H1 (cell line): ENCODE measurements at regions not wholly inside any gene's neighbourhood (a gene's known extent, or its start where the extent isn't known, plus 50 kb on each side); places are given as distances from the start of the nearest gene placed in this dataset.

Experiments
- CTCF ChIA-PET: fragments of 300-600 bp; sonication (Branson Sonifier 250); formaldehyde crosslinking; loops from one replicate; lab custom pipeline; 2021; ENCODE audit not compliant: partially characterized antibody; lab: Charles Lee
- POLR2A ChIA-PET: fragments of 300-600 bp; sonication (Branson Sonifier 250); formaldehyde crosslinking; loops from one replicate; lab custom pipeline; 2021; ENCODE audit warnings: inconsistent platforms; ENCODE audit not compliant: partially characterized antibody; lab: Charles Lee
- DNase-seq, 2 experiments: peaks; one replicate each; pipeline versions ENCODE4 v3.0.0 to v3.0.0-alpha.2; 2010 to 2022; ENCODE audit warnings: low spot score in 2 of 2, low read depth in 1 of 2, mixed read lengths in 1 of 2
- FAIRE-seq: peaks from 2 replicates; lab custom pipeline; 2011; peaks lifted over from hg19 to GRCh38; lab: Jason Lieb, UNC
- H2AFZ ChIP-seq: 2 replicates; pipeline ENCODE4 v1.8.1; 2012; ENCODE audit warnings: low read length, inconsistent platforms
- H2AK5ac ChIP-seq: 2 replicates; pipeline ENCODE4 v1.6.1; 2013; ENCODE audit warnings: low read depth, low read length
- H2BK120ac ChIP-seq: replicated peaks from 2 replicates; pipeline ENCODE3; 2013; ENCODE audit warnings: low read depth, low read length, inconsistent platforms
- H2BK12ac ChIP-seq: 2 replicates; pipeline ENCODE4 v1.6.1; 2013; ENCODE audit warnings: low read depth, low read length
- H2BK15ac ChIP-seq: 2 replicates; pipeline ENCODE4 v1.6.1; 2013; ENCODE audit warnings: low read length
- H2BK20ac ChIP-seq: 2 replicates; pipeline ENCODE4 v1.6.1; 2013; ENCODE audit warnings: low read length
- H2BK5ac ChIP-seq: 2 replicates; pipeline ENCODE4 v1.6.1; 2013; ENCODE audit warnings: low read depth, low read length
- H3K14ac ChIP-seq: 2 replicates; pipeline ENCODE4 v1.6.1; 2013; ENCODE audit warnings: inconsistent platforms; ENCODE audit not compliant: insufficient read length
- H3K18ac ChIP-seq: 2 replicates; pipeline ENCODE4 v1.6.1; 2013; ENCODE audit warnings: low read length; ENCODE audit errors: extremely low read depth
- H3K23ac ChIP-seq: 2 replicates; pipeline ENCODE4 v1.6.1; 2013; ENCODE audit warnings: inconsistent platforms; ENCODE audit not compliant: insufficient read length
- H3K23me2 ChIP-seq: 2 replicates; pipeline ENCODE4 v1.6.1; 2013; ENCODE audit warnings: low read depth, low read length
- H3K27ac ChIP-seq: 2 replicates; pipeline ENCODE4 v1.6.1; 2011; ENCODE audit warnings: low read depth, low read length, inconsistent platforms
- H3K27me3 ChIP-seq, 4 experiments: replicated peaks in 1 of 4; 1 replicate in 1 of 4; 2 replicates in 3 of 4; pipeline versions ENCODE4 v1.6.1 to v1.8.1; 2011 to 2013; ENCODE audit warnings: low read length in 3 of 4, mild to moderate bottlenecking in 3 of 4, inconsistent platforms in 2 of 4, mixed read lengths in 2 of 4, moderate library complexity in 1 of 4; ENCODE audit not compliant: control insufficient read depth in 3 of 4, insufficient read depth in 3 of 4; ENCODE audit errors: extremely low read depth in 1 of 4
- H3K36me3 ChIP-seq, 4 experiments: 2 replicates each; pipeline versions ENCODE4 v1.6.1 to v1.8.1; 2011 to 2013; ENCODE audit warnings: mild to moderate bottlenecking in 4 of 4, low read length in 3 of 4, moderate library complexity in 2 of 4, control low read depth in 1 of 4, inconsistent platforms in 1 of 4; ENCODE audit not compliant: insufficient read depth in 4 of 4, control insufficient read depth in 2 of 4
- H3K4ac ChIP-seq: replicated peaks from 2 replicates; pipeline ENCODE3; 2013; ENCODE audit warnings: low read length, low read depth, mixed read lengths, inconsistent platforms; ENCODE audit not compliant: insufficient read length
- H3K4me1 ChIP-seq, 4 experiments: replicated peaks in 1 of 4; 1 replicate in 1 of 4; 2 replicates in 3 of 4; pipeline versions ENCODE4 v1.6.1 to v1.8.1; 2011 to 2013; ENCODE audit warnings: low read length in 3 of 4, inconsistent platforms in 2 of 4, mixed read lengths in 1 of 4; ENCODE audit not compliant: insufficient read depth in 4 of 4, control insufficient read depth in 3 of 4
- H3K4me2 ChIP-seq, 2 experiments: 2 replicates each; pipeline versions ENCODE4 v1.6.1 to v1.8.1; 2011 to 2013; ENCODE audit warnings: low read depth in 2 of 2, low read length in 2 of 2, control low read depth in 1 of 2, inconsistent platforms in 1 of 2, mild to moderate bottlenecking in 1 of 2; ENCODE audit not compliant: insufficient read depth in 1 of 2
- H3K4me3 ChIP-seq, 4 experiments: fragments of 200-600, 300-600 bp in 1 of 4; sonication (generic), shearing (Covaris generic), sonication (Bioruptor Twin) in 1 of 4; 2 replicates each; pipeline versions ENCODE4 v1.5.1 to v1.8.1; 2011 to 2016; ENCODE audit warnings: low read length in 4 of 4, low read depth in 3 of 4, control low read depth in 2 of 4, inconsistent platforms in 2 of 4, mild to moderate bottlenecking in 2 of 4, mixed read lengths in 1 of 4, moderate library complexity in 1 of 4; ENCODE audit not compliant: insufficient read depth in 2 of 4; ENCODE audit errors: extremely low read depth in 1 of 4
- H3K56ac ChIP-seq: replicated peaks from 2 replicates; pipeline ENCODE3; 2013; ENCODE audit warnings: low read depth, mild to moderate bottlenecking, mixed read lengths, low read length, inconsistent platforms; ENCODE audit not compliant: insufficient read length
- H3K79me1 ChIP-seq: 2 replicates; pipeline ENCODE4 v1.6.1; 2013; ENCODE audit warnings: low read depth, low read length, control low read depth
- H3K79me2 ChIP-seq, 2 experiments: 2 replicates each; pipeline versions ENCODE4 v1.6.1 to v1.8.1; 2012 to 2013; ENCODE audit warnings: low read length in 2 of 2, mild to moderate bottlenecking in 2 of 2, inconsistent platforms in 1 of 2; ENCODE audit not compliant: insufficient read depth in 2 of 2, control insufficient read depth in 1 of 2
- H3K9ac ChIP-seq, 4 experiments: replicated peaks in 1 of 4; 1 replicate in 1 of 4; 2 replicates in 3 of 4; pipeline versions ENCODE4 v1.6.1 to v1.8.1; 2011 to 2013; ENCODE audit warnings: low read depth in 3 of 4, low read length in 3 of 4, control low read depth in 2 of 4, mild to moderate bottlenecking in 2 of 4, moderate library complexity in 2 of 4, inconsistent platforms in 1 of 4; ENCODE audit errors: extremely low read depth in 1 of 4
- H3K9me3 ChIP-seq, 2 experiments: 2 replicates each; pipeline versions ENCODE4 v1.6.1 to v1.8.1; 2012 to 2013; ENCODE audit warnings: mild to moderate bottlenecking in 2 of 2, moderate library complexity in 2 of 2, control low read depth in 1 of 2, inconsistent platforms in 1 of 2, low read depth in 1 of 2, low read length in 1 of 2, mixed read lengths in 1 of 2; ENCODE audit not compliant: insufficient read depth in 2 of 2
- H4K20me1 ChIP-seq, 2 experiments: replicated peaks in 1 of 2; 2 replicates each; pipeline versions ENCODE3 to v1.8.1; 2011 to 2013; ENCODE audit warnings: inconsistent platforms in 2 of 2, low read length in 2 of 2, mild to moderate bottlenecking in 1 of 2; ENCODE audit not compliant: insufficient read depth in 2 of 2, control insufficient read depth in 1 of 2
- H4K5ac ChIP-seq: 2 replicates; pipeline ENCODE4 v1.6.1; 2013; ENCODE audit warnings: low read length, low read depth, mixed read lengths, inconsistent platforms; ENCODE audit not compliant: insufficient read length
- H4K8ac ChIP-seq: 2 replicates; pipeline ENCODE4 v1.8.0; 2013; ENCODE audit warnings: mild to moderate bottlenecking, moderate library complexity, low read length, inconsistent platforms; ENCODE audit not compliant: insufficient read depth; ENCODE audit errors: extremely low read depth
- H4K91ac ChIP-seq: replicated peaks from 2 replicates; pipeline ENCODE3; 2013; ENCODE audit warnings: low read length, mixed read lengths, inconsistent platforms; ENCODE audit not compliant: insufficient read length
- CHD2 ChIP-seq: IDR thresholded peaks from 2 replicates; pipeline ENCODE4 v1.6.1; 2012; ENCODE audit warnings: low read length, improper control_type of control experiment
- CTBP2 ChIP-seq: IDR thresholded peaks from 2 replicates; pipeline ENCODE4 v1.7.0; 2011; ENCODE audit warnings: borderline replicate concordance, mild to moderate bottlenecking, moderate library complexity, mixed read lengths, low read length; ENCODE audit not compliant: insufficient read depth, insufficient read length
- KDM5A ChIP-seq: fragments of 200-600 bp; IDR thresholded peaks from 2 replicates; pipeline ENCODE4 v1.7.1; 2012; ENCODE audit warnings: mild to moderate bottlenecking, low read length, inconsistent platforms, mixed read lengths
- NRF1 ChIP-seq: IDR thresholded peaks from 2 replicates; pipeline ENCODE4 v1.6.1; 2011; ENCODE audit warnings: mild to moderate bottlenecking, low read depth, low read length, improper control_type of control experiment
- RAD21 ChIP-seq, 2 experiments: IDR thresholded peaks in 1 of 2; conservative IDR thresholded peaks in 1 of 2; 2 replicates each; pipeline ENCODE4 v1.6.1; 2011; ENCODE audit warnings: low read depth in 2 of 2, low read length in 2 of 2, improper control_type of control experiment in 1 of 2, inconsistent platforms in 1 of 2, mild to moderate bottlenecking in 1 of 2, moderate library complexity in 1 of 2
- SP2 ChIP-seq: IDR thresholded peaks from 2 replicates; pipeline ENCODE4 v1.6.1; 2012; ENCODE audit warnings: mild to moderate bottlenecking, low read length, inconsistent platforms
- SP4 ChIP-seq: IDR thresholded peaks from 2 replicates; pipeline ENCODE4 v1.6.1; 2012; ENCODE audit warnings: low read length, inconsistent platforms
- TAF1 ChIP-seq: IDR thresholded peaks from 2 replicates; pipeline ENCODE4 v1.6.1; 2011; ENCODE audit warnings: mild to moderate bottlenecking, low read depth, low read length
- WGBS, 2 experiments: shearing (Covaris generic) in 1 of 2; methylation state at CpG; one replicate each; pipeline versions ENCODE4 v1.1.6 to v1.1.7; 2013 to 2015; ENCODE audit warnings: low lambda C conversion rate in 2 of 2, mixed read lengths in 2 of 2, inconsistent platforms in 1 of 2, low coverage in 1 of 2, missing lambda C conversion rate in 1 of 2; ENCODE audit not compliant: insufficient replicate concordance in 2 of 2, insufficient coverage in 1 of 2, insufficient read length in 1 of 2; ENCODE audit errors: extremely low coverage in 1 of 2, missing lambda C conversion rate in 1 of 2; 5-methylcytosine and 5-hydroxymethylcytosine counted together

DNA sequence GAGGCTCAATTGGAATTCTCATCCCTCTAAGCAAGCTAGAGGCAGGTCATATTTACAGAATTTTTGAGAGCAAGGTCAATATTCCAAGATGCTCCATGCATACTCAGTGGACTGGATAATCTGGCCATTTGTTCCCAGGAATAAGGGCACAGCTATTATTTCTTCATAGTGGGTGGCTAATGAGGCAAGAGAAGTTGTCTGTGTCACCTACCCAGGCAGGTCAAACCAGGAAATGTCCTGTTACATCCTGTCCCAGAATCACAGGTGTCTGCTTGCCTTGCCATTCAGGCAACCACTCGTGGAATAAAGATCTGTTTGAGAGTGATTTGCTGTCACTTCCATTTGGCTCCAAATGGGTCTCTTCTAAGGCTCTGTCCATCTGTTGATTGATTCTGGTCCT, 85.2 kb upstream of the ZP4 start:
- Histone ChIP-seq H3K27ac (no peak overlapping the region), H2BK20ac (no peak overlapping the region), H4K5ac (no peak overlapping the region), H3K18ac (no peak overlapping the region), H4K8ac (no peak overlapping the region), H2BK5ac (no peak overlapping the region), H4K91ac (no peak overlapping the region), H3K27me3 (no peaks in the 10 kb centered on the region), H3K4ac (no peak overlapping the region), H3K23ac (no peak overlapping the region), H3K9me3 (no peaks in the 10 kb centered on the region), H2BK12ac (no peak overlapping the region), H2AK5ac (no peak overlapping the region), H2AFZ (peak overlapping the region; percentile 91; the same call in 1 of the 2 replicates), H3K4me3 (no peak overlapping the region), H3K79me2 (no peaks in the 10 kb centered on the region), H4K20me1 (no peaks in the 10 kb centered on the region), H3K9ac (no peak overlapping the region), H3K36me3 (no peaks in the 10 kb centered on the region), H2BK15ac (no peak overlapping the region), H3K4me2 (no peak overlapping the region), H3K56ac (no peak overlapping the region), H3K23me2 (no peaks in the 10 kb centered on the region), H3K14ac (no peak overlapping the region), H3K4me1 (0 out of 7 replicates have a peak, but pooled peaks cover 0 to 2% (median 0%) of the 10 kb centered on the region in 4 experiments), H2BK120ac (no peak overlapping the region), H3K79me1 (no peaks in the 10 kb centered on the region)
- POLR2A ChIA-PET = interaction anchor here (1.3 kb wide), 1 partner anchor 13 kb away, joined by 4 read pairs; no protein-coding TSS in a partner anchor
- CTCF ChIA-PET = interaction anchor here (1.0 to 2.2 kb wide), 4 partner anchors 13 to 112 kb away, joined by 3 to 7 read pairs (median 3); no protein-coding TSS in a partner anchor
- DNase-seq (no peak), FAIRE-seq (no peak)
- 76% methylated on average over 1 of the region's 1 CpG; no CpG with 5 or more reads in 1 of the 2 experiments for WGBS, 2 experiments
- TF ChIP-seq TAF1 (no peak), RAD21 (IDR thresholded peaks at IDR 0.05 in 1 of 2, conservative IDR thresholded peaks at IDR 0.05 in 1 of 2; ENCODE audit: low read depth in 2 of 2, low read length in 2 of 2) (no peak), KDM5A (no peak), CHD2 (no peak), SP2 (no peak), CTBP2 (no peak), SP4 (no peak), NRF1 (no peak)
